ENCODE measurements at regions not wholly inside any gene's neighbourhood (a gene's known extent, or its start where the extent isn't known, plus 50 kb on each side); places are given as distances from the start of the nearest gene placed in this dataset.
"Not testable (repeated sequence)": the region's sequence is repeated elsewhere in the genome, so short reads cannot be mapped to it uniquely, and the experiment has no call there.

DNA sequence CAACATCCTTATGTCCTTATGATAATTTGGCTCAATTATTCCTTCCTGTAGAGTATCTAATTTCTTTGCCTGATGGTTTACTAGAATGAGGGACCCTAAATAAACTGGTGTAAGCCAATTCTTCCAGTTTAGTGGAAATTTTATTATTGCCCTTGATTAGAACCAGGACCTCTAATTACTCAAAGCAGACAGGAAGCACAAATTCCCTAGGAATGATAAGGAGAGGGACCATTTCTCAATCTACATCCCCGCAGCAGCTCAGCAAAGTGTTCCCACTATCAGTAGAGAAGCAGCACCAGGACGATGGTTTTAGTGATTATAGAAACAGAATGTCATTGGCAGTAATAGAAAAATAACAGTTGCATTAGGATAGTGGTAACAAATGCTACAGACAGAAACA is 97.1 kb downstream of the PLPPR4 start:
- DNase-seq: no peak

GRCh38 chr1:99363531-99363930 is 99.2 kb downstream of the PLPPR4 start:
- DNase-seq: no peak

DNA sequence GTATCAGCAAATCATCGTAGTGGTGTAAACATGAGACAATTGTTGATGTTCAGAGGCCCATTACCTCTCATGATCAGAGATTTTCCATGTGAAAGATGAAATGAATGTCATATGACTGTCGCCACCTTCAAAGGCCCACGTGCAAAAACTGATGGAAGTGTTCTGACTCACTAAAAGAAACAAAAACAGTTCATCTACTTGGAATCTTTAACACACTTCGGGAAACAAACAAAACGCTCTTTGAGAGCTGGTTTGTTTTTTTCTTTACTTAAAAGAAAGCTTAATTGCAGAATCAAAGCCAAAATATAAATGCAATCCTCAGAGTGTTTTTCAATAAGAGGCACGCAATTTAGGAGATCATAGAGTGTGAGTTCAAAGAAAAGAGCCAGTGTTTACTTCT is 100.8 kb downstream of the PLPPR4 start:
- no peak for DNase-seq

GRCh38 chr1:99365545-99365944 is 101.3 kb downstream of the PLPPR4 start:
- DNase-seq: no peak

GRCh38 chr1:99369154-99369553 is 104.9 kb downstream of the PLPPR4 start:
- no peak for DNase-seq

- no peak for DNase-seq
These were observed 106.2 kb downstream of the PLPPR4 start for GRCh38 chr1:99370476-99370875.

DNA sequence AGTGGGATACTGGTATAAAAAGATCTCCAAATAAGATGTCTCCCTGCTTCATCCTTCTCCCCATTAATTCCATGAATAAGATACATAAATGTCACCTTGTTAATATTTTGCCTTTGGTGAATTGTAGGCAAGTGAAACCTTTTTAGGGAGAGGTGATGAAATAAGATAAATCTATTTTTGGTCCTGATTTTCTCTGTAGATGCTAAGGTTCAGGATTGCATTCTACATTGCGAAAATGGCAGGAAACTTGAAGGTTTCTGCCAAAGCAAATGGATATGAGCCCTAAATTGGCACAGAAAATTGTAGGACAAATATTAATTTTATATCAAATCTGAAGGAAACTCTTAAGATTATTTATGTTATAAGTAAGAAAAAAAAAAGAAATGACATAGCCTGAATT is 107.1 kb downstream of the PLPPR4 start:
- no peak for DNase-seq

- DNase-seq: no peak
These were observed 109.8 kb downstream of the PLPPR4 start for GRCh38 chr1:99374109-99374508.

GRCh38 chr1:99374693-99375092 is 110.4 kb downstream of the PLPPR4 start:
- DNase-seq: not testable (repeated sequence)

DNA sequence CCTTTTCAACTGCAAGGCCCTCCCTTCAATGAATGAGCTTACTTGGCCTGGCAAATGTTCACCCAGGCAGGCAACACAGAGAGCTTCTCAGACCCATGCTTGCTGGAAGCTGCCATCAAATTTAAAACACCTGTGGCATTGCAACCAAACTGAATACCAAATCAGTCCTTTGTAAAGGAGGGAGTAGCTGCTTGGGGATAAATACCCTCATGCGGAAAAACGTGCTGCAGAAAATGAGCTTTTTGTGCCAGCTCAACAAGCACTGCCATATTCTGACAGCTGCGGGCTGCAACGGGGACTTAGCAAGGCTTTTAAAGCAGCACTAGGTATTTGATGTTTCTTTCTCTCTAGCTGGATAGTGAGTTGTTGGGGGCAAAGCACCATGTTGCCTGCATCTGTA is 119.7 kb downstream of the PLPPR4 start:
- DNase-seq: no peak

- no peak for DNase-seq
These were observed 121.6 kb downstream of the PLPPR4 start for GRCh38 chr1:99385852-99386251.

DNA sequence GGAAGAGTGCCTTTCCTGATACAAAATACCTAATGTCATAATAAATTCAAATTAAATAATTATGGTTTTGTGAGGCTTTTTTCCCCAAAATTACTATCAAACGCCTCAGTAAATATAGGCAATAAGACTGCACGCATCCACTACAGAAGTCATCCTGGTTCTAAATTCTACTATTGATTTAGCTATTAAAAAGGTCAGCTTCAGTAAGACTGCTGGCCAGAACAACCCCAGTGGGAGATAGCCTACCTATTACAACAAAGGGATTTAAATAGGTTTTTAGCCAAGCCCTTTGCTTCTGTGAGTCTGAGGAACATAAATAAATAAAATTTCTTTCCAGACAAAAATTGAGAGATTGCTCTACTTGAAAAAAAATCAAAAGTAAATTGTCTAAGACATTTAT is 132.1 kb downstream of the PLPPR4 start:
- no peak for DNase-seq

DNA sequence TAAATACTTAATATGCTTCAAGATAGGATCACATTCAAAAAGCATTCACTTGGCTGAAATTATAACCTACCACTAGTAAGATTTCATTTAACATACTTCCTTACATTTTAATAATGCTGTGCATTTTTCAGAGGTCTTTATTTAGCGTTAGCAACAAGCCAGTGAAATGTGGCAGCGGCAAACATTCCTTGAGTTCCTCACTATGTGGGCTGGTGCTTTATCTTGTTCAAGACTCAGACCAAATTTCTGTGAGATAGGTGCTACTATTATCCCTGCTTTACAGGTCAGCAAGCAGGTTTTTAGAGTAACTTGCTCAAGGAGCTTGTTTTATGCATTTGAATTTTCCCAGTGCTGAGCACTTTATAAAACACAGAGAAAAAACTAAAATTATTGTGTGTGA is 132.7 kb downstream of the PLPPR4 start:
- no peak for DNase-seq

GRCh38 chr1:99397863-99398262 is 133.6 kb downstream of the PLPPR4 start:
- no peak for DNase-seq

DNA sequence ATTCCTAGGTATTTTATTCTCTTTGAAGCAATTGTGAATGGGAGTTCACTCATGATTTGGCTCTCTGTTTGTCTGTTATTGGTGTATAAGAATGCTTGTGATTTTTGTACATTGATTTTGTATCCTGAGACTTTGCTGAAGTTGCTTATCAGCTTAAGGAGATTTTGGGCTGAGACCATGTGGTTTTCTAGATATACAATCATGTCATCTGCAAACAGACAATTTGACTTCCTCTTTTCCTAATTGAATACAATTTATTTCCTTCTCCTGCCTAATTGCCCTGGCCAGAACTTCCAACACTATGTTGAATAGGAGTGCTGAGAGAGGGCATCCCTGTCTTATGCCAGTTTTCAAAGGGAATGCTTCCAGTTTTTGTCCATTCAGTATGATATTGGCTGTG is 137.3 kb downstream of the PLPPR4 start:
- not testable (repeated sequence) for DNase-seq

- not testable (repeated sequence) for DNase-seq
These were observed 140.1 kb downstream of the PLPPR4 start for GRCh38 chr1:99404399-99404798.

DNA sequence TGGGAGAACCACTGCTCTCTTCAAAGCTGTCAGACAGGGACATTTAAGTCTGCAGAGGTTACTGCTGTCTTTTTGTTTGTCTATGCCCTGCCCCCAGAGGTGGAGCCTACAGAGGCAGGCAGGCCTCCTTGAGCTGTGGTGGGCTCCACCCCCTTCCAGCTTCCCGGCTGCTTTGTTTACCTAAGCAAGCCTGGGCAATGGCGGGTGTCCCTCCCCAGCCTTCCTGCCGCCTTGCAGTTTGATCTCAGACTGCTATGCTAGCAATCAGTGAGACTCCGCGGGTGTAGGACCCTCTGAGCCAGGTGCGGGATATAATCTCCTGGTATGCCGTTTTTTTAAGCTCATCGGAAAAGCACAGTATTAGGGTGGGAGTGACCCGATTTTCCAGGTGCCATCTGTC is 141.0 kb downstream of the PLPPR4 start:
- not testable (repeated sequence) for DNase-seq

- DNase-seq: no peak
These were observed 142.7 kb downstream of the PLPPR4 start for GRCh38 chr1:99407018-99407417.

DNA sequence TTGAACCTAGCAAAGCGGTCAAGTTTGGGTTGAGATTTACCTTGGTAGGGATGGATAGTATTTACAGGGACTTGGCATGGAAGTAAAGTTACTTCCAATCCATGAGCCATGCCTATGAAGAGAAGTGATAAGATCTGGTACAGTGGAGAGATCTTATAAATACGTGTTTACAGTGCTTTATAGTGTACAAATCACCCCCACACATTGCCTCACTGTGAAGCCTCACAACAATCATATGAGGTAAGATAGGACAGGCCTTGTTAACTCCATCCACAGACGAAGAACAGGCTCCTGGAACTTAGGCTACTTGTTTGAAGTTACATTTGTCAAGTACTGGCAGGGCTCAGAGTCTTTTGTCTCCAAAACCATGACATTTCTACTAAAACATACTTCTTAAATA is 159.8 kb downstream of the PLPPR4 start:
- DNase-seq: no peak

GRCh38 chr1:99429754-99430153 is 165.5 kb downstream of the PLPPR4 start:
- no peak for DNase-seq

DNA sequence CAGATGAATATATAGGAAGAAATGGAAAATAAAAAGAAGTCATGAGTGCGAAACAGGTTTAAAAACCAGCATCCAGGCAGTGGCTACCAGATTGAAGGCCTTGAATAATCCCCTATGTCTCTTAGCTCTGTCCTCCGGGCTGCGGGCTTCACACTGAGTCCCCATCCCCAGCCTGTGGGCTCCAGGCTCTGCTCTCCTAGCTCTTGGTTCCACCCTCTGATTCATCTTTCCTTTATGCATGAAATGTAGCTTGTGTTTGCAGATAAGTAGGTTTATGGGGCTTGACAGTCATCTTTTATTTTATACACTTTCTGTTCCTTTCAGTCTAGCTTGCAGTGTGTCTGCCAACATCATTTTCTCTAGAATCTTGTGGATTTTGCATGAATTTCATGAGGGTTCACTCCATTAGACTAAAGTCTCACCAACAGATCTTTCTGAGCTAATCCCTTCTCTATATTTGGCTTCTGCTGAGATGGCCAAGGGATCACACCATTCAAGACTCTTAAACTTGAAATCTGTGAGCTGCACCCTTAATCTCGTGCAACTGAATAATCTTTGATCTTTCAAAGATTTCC is 174.5 kb downstream of the PLPPR4 start:
- DNase-seq: no peak

DNA sequence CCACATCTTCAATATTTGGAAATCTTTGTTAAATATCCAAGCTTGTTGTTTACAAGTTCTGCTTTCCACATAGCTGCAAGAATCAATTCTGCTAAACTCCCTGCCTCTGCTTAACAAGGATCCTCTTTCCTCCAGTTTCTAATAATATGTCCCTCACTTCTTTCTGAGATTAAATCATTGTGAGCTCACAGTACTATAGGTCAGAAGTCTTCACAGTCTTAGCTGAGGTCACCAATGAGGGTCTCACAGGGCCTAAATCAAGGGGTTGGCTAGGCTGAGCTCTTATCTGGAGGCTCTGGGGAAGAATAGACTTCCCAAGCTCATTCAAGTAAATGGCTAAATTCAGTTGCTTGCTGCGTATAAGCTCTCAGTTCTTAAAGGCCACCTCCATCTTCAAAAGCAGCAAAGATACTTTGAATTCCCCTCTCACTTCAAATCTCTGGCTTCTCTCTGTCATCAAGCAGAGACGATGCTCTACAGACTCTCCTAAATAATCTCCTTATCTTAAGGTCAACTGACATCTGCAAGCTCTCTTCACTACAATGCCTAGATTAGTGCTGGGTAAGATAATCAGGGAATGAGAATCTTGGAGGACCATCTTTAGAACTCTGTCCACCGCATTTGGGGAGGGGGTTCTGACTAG is 175.3 kb downstream of the PLPPR4 start:
- DNase-seq: no peak

- no peak for DNase-seq
These were observed 177.2 kb downstream of the PLPPR4 start for GRCh38 chr1:99441299-99442095.

DNA sequence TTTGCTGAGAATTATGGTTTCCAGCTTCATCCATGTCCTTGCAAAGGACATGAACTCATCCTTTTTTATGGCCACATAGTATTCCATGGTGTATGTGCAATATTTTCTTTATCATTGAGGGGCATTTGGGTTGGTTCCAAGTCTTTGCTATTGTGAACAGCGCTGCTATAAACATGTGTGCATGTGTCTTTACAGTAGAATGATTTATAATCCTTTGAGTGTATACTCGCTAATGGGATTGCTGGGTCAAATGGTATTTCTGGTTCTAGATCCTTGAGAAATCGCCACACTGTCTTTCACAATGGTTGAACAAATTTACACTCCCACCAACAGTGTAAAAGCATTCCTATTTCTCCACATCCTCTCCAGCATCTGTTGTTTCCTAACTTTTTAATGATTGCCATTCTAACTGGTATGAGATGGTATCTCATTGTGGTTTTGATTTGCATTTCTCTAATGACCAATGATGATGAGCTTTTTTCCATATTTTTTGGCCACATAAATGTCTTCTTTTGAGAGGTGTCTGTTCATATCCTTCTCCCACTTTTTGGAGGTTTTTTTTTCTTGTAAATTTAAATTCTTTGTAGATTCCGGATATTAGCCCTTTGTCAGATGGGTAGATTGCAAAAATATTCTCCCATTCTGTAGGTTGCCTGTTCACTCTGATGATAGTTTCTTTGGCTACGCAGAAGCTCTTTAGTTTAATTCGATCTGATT is 180.1 kb downstream of the PLPPR4 start:
- not testable (repeated sequence) for DNase-seq
